ENCODE measurements at regions not wholly inside any gene's neighbourhood (a gene's known extent, or its start where the extent isn't known, plus 50 kb on each side); places are given as distances from the start of the nearest gene placed in this dataset.
A peak's percentile ranks its signal among the peaks of the same experiment; 100 is the strongest.

DNA sequence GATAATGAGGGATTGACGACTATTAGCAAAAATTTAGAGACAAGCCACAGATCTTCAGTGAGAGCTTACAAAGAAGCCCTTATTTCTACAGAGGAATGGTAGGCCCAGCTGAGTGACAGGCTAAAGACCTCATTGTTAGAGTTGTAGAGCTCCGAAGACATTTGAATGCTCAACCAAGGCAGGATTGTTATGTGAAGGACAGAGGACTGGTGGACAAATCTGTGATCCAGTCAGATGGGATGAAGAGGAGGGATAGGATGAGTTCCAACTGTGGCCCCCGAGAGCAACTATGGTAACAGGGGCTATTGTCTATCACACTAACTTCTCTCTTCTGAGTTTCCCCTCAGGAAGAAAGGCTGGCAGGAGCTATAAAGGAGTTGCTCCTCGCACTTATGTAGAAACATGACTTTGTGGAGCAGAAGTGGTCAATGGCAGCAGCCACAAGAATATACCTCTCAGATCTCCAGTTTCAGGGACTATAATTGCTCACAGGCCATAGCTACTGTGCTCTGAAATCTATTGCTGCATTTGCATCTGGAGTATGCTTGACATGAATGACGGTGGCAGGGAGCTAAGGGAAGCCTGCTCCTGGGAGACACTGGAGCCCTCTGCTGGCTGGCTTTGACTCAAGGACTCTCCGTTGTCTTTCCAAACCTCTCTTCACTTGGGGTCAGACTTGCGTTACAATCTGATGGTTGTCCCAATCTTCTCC, 50.3 kb upstream of the GREB1L start (continued):
- TF ChIP-seq CTCF (IDR thresholded peaks at IDR 0.05 in 2 of 3, conservative IDR thresholded peaks at IDR 0.05 in 1 of 3; ENCODE audit: insufficient read depth in 2 of 3, low read depth in 1 of 3, low read length in 3 of 3) (peak; percentile 61 to 63 (median 63)), YBX1 (IDR thresholded peaks at IDR 0.05) (no peak), BHLHE40 (IDR thresholded peaks at IDR 0.05; ENCODE audit: low read length) (no peak), DPF2 (IDR thresholded peaks at IDR 0.05) (no peak), SMC3 (conservative IDR thresholded peaks at IDR 0.05; ENCODE audit: insufficient read depth, low read depth, low read length) (peak; percentile 59)
- TF ChIP-seq, protein P1, sequence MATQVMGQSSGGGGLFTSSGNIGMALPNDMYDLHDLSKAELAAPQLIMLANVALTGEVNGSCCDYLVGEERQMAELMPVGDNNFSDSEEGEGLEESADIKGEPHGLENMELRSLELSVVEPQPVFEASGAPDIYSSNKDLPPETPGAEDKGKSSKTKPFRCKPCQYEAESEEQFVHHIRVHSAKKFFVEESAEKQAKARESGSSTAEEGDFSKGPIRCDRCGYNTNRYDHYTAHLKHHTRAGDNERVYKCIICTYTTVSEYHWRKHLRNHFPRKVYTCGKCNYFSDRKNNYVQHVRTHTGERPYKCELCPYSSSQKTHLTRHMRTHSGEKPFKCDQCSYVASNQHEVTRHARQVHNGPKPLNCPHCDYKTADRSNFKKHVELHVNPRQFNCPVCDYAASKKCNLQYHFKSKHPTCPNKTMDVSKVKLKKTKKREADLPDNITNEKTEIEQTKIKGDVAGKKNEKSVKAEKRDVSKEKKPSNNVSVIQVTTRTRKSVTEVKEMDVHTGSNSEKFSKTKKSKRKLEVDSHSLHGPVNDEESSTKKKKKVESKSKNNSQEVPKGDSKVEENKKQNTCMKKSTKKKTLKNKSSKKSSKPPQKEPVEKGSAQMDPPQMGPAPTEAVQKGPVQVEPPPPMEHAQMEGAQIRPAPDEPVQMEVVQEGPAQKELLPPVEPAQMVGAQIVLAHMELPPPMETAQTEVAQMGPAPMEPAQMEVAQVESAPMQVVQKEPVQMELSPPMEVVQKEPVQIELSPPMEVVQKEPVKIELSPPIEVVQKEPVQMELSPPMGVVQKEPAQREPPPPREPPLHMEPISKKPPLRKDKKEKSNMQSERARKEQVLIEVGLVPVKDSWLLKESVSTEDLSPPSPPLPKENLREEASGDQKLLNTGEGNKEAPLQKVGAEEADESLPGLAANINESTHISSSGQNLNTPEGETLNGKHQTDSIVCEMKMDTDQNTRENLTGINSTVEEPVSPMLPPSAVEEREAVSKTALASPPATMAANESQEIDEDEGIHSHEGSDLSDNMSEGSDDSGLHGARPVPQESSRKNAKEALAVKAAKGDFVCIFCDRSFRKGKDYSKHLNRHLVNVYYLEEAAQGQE (IDR thresholded peaks at IDR 0.05; ENCODE audit: borderline replicate concordance): peak; percentile 40; the same call in 1 of the 2 replicates
- TF ChIP-seq, protein P1 (CRISPR knock-in tag; IDR thresholded peaks at IDR 0.05; ENCODE audit: low read depth): no peak
- TF ChIP-seq, protein P2, sequence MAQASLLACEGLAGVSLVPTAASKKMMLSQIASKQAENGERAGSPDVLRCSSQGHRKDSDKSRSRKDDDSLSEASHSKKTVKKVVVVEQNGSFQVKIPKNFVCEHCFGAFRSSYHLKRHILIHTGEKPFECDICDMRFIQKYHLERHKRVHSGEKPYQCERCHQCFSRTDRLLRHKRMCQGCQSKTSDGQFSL (CRISPR knock-in tag; IDR thresholded peaks at IDR 0.05): no peak
- TF ChIP-seq, protein P2 (tag; IDR thresholded peaks at IDR 0.05): no peak

Data from K562 (cell line).